ENCODE measurements at regions not wholly inside any gene's neighbourhood (a gene's known extent, or its start where the extent isn't known, plus 50 kb on each side); places are given as distances from the start of the nearest gene placed in this dataset.

DNA sequence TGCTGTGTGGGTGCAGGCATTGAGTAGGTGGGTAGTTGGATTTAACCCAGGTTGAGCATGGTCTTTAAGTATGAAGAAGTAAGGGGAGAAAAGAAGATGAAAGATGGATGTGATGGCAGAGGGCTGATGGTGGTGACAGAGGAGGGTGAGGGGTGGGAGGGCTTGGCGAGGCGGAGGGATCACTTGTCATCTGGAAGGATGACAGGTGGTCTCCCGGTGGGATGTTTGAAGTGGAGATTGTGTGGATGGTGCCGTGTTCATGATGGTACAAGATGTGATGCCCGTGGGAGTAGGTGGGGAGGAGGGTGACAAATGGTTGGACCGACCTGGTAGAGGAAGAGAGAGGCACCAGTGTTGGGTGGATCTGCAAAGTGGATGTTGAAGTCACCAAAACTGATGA, 208.8 kb downstream of the RPLP1 start:
- no peak for TF ChIP-seq POLR2A (IDR thresholded peaks at IDR 0.05)
- TF ChIP-seq, protein P1, sequence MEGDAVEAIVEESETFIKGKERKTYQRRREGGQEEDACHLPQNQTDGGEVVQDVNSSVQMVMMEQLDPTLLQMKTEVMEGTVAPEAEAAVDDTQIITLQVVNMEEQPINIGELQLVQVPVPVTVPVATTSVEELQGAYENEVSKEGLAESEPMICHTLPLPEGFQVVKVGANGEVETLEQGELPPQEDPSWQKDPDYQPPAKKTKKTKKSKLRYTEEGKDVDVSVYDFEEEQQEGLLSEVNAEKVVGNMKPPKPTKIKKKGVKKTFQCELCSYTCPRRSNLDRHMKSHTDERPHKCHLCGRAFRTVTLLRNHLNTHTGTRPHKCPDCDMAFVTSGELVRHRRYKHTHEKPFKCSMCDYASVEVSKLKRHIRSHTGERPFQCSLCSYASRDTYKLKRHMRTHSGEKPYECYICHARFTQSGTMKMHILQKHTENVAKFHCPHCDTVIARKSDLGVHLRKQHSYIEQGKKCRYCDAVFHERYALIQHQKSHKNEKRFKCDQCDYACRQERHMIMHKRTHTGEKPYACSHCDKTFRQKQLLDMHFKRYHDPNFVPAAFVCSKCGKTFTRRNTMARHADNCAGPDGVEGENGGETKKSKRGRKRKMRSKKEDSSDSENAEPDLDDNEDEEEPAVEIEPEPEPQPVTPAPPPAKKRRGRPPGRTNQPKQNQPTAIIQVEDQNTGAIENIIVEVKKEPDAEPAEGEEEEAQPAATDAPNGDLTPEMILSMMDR (IDR thresholded peaks at IDR 0.05) = no peak
- no peak for TF ChIP-seq POLR2AphosphoS5 (IDR thresholded peaks at IDR 0.05)

All from gastroesophageal sphincter (tissue), 3 donors.